H9 (cell line): ENCODE measurements at regions not wholly inside any gene's neighbourhood (a gene's known extent, or its start where the extent isn't known, plus 50 kb on each side); places are given as distances from the start of the nearest gene placed in this dataset.

Source experiments
- DNase-seq: peaks from one replicate; pipeline ENCODE4 v3.0.0-alpha.2; 2017
- H2AFZ ChIP-seq: one replicate; pipeline ENCODE4 v1.6.1; 2013; ENCODE audit warnings: mild to moderate bottlenecking, low read length, control low read depth, moderate library complexity
- H2AK5ac ChIP-seq: 2 replicates; pipeline ENCODE4 v1.6.1; 2013; ENCODE audit warnings: low read length, control low read depth, mixed read lengths; ENCODE audit not compliant: insufficient read length
- H2BK120ac ChIP-seq: one replicate; pipeline ENCODE4 v1.6.1; 2013; ENCODE audit warnings: low read depth, mild to moderate bottlenecking, low read length, control low read depth, inconsistent platforms; ENCODE audit not compliant: poor library complexity, severe bottlenecking
- H2BK12ac ChIP-seq: 2 replicates; pipeline ENCODE4 v1.6.1; 2013; ENCODE audit warnings: low read length, control low read depth, mixed read lengths, low read depth; ENCODE audit not compliant: insufficient read length
- H2BK15ac ChIP-seq: 2 replicates; pipeline ENCODE4 v1.6.1; 2013; ENCODE audit warnings: low read depth, low read length, control low read depth
- H2BK20ac ChIP-seq: one replicate; pipeline ENCODE4 v1.6.1; 2013; ENCODE audit warnings: low read depth, mild to moderate bottlenecking, low read length, control low read depth, inconsistent platforms; ENCODE audit not compliant: poor library complexity, severe bottlenecking
- H2BK5ac ChIP-seq: 2 replicates; pipeline ENCODE4 v1.6.1; 2013; ENCODE audit warnings: low read length, control low read depth, mixed read lengths; ENCODE audit not compliant: insufficient read length
- H3K14ac ChIP-seq: 2 replicates; pipeline ENCODE4 v1.6.1; 2013; ENCODE audit warnings: low read length, control low read depth; ENCODE audit not compliant: insufficient read depth
- H3K18ac ChIP-seq: 2 replicates; pipeline ENCODE4 v1.6.1; 2013; ENCODE audit warnings: low read depth, mild to moderate bottlenecking, mixed read lengths, low read length, control low read depth; ENCODE audit not compliant: insufficient read length
- H3K23ac ChIP-seq: 2 replicates; pipeline ENCODE4 v1.6.1; 2013; ENCODE audit warnings: low read length, control low read depth, mixed read lengths, low read depth; ENCODE audit not compliant: insufficient read length
- H3K23me2 ChIP-seq: 2 replicates; pipeline ENCODE4 v1.6.1; 2013; ENCODE audit warnings: low read depth, mild to moderate bottlenecking, mixed read lengths, low read length, control low read depth; ENCODE audit not compliant: insufficient read length, poor library complexity, severe bottlenecking
- H3K27ac ChIP-seq: 2 replicates; pipeline ENCODE4 v1.5.1; 2013; ENCODE audit warnings: low read length, control low read depth, mixed read lengths, low read depth; ENCODE audit not compliant: insufficient read length
- H3K27me3 ChIP-seq: 2 replicates; pipeline ENCODE4 v1.6.1; 2013; ENCODE audit warnings: low read length, control low read depth, inconsistent platforms; ENCODE audit not compliant: insufficient read depth
- H3K4ac ChIP-seq: 2 replicates; pipeline ENCODE4 v1.6.1; 2013; ENCODE audit warnings: low read depth, mild to moderate bottlenecking, control low read depth, inconsistent platforms, low read length, moderate library complexity
- H3K4me1 ChIP-seq: 2 replicates; pipeline ENCODE4 v1.6.1; 2013; ENCODE audit warnings: low read length, control low read depth, inconsistent platforms; ENCODE audit not compliant: insufficient read depth
- H3K4me2 ChIP-seq: 2 replicates; pipeline ENCODE4 v1.6.1; 2013; ENCODE audit warnings: low read length, control low read depth, mixed read lengths; ENCODE audit not compliant: insufficient read length, insufficient read depth
- H3K56ac ChIP-seq: 2 replicates; pipeline ENCODE4 v1.6.1; 2013; ENCODE audit warnings: low read depth, mild to moderate bottlenecking, mixed read lengths, low read length, control low read depth; ENCODE audit not compliant: insufficient read length
- H3K79me1 ChIP-seq: 2 replicates; pipeline ENCODE4 v1.6.1; 2013; ENCODE audit warnings: low read depth, mild to moderate bottlenecking, moderate library complexity, low read length, control low read depth, inconsistent platforms; ENCODE audit not compliant: insufficient read depth, poor library complexity, severe bottlenecking
- H3K79me2 ChIP-seq: 2 replicates; pipeline ENCODE4 v1.6.1; 2013; ENCODE audit warnings: low read length, control low read depth, inconsistent platforms; ENCODE audit not compliant: insufficient read depth
- H3K9ac ChIP-seq: 2 replicates; pipeline ENCODE4 v1.6.1; 2013; ENCODE audit warnings: low read length, control low read depth, mixed read lengths; ENCODE audit not compliant: insufficient read length; ENCODE audit errors: extremely low read depth
- H3K9me3 ChIP-seq: one replicate; pipeline ENCODE4 v1.6.1; 2013; ENCODE audit warnings: low read depth, low read length, inconsistent platforms; ENCODE audit not compliant: control insufficient read depth
- H3T11ph ChIP-seq: one replicate; pipeline ENCODE4 v1.6.1; 2013; ENCODE audit warnings: mild to moderate bottlenecking, low read length, control low read depth, inconsistent platforms
- H4K20me1 ChIP-seq: one replicate; pipeline ENCODE4 v1.6.1; 2013; ENCODE audit not compliant: control insufficient read depth, insufficient read length, insufficient read depth
- H4K5ac ChIP-seq: 2 replicates; pipeline ENCODE4 v1.6.1; 2013; ENCODE audit warnings: low read depth, mild to moderate bottlenecking, mixed read lengths, low read length, control low read depth; ENCODE audit not compliant: insufficient read length
- H4K8ac ChIP-seq: replicated peaks from 2 replicates; pipeline ENCODE4 v1.6.1; 2013; ENCODE audit warnings: low read length, control low read depth, mixed read lengths, low read depth; ENCODE audit not compliant: insufficient read length
- H4K91ac ChIP-seq: 2 replicates; pipeline ENCODE4 v1.6.1; 2013; ENCODE audit warnings: low read depth, mild to moderate bottlenecking, moderate library complexity, mixed read lengths, low read length, control low read depth; ENCODE audit not compliant: insufficient read length
- H3K27ac Mint-ChIP-seq, 3 experiments: 2 replicates in 2 of 3; 3 replicates in 1 of 3; pipeline ENCODE4 v1.8.0; 2020 to 2021; ENCODE audit warnings: mixed read lengths in 3 of 3, mild to moderate bottlenecking in 1 of 3, moderate library complexity in 1 of 3
- H3K27me3 Mint-ChIP-seq: 2 replicates; pipeline ENCODE4 v1.8.0; 2021; ENCODE audit warnings: low read depth, mild to moderate bottlenecking, moderate library complexity, mixed read lengths
- H3K36me3 Mint-ChIP-seq, 3 experiments: 2 replicates in 2 of 3; 3 replicates in 1 of 3; pipeline ENCODE4 v1.8.0; 2020 to 2021; ENCODE audit warnings: low read depth in 3 of 3, mixed read lengths in 3 of 3; ENCODE audit not compliant: insufficient read depth in 1 of 3
- H3K4me1 Mint-ChIP-seq, 2 experiments: 2 replicates each; pipeline ENCODE4 v1.8.0; 2020; ENCODE audit warnings: mixed read lengths in 2 of 2
- H3K4me3 Mint-ChIP-seq, 2 experiments: 2 replicates in 1 of 2; 3 replicates in 1 of 2; pipeline ENCODE4 v1.8.0; 2020 to 2021; ENCODE audit warnings: mild to moderate bottlenecking in 2 of 2, mixed read lengths in 2 of 2, moderate library complexity in 1 of 2
- H3K9me3 Mint-ChIP-seq, 2 experiments: 2 replicates in 1 of 2; 3 replicates in 1 of 2; pipeline ENCODE4 v1.8.0; 2020; ENCODE audit warnings: mild to moderate bottlenecking in 2 of 2, mixed read lengths in 2 of 2, moderate library complexity in 1 of 2
- WGBS: extraction: QIAGEN DNeasy Blood & Tissue Kit; methylation state at CpG from one replicate; pipeline ENCODE4 v1.1.7; 2013; ENCODE audit warnings: missing lambda C conversion rate, low lambda C conversion rate, mixed read lengths; ENCODE audit not compliant: insufficient read length; ENCODE audit errors: extremely low coverage; 5-methylcytosine and 5-hydroxymethylcytosine counted together
- TF ChIP-seq, protein P1 (sequence below): fragments of 200-600 bp; sonication (generic); conservative IDR thresholded peaks from 3 replicates; pipeline ENCODE4 v1.8.0; 2021; ENCODE audit warnings: antibody characterized with exemption, mild to moderate bottlenecking

DNA sequence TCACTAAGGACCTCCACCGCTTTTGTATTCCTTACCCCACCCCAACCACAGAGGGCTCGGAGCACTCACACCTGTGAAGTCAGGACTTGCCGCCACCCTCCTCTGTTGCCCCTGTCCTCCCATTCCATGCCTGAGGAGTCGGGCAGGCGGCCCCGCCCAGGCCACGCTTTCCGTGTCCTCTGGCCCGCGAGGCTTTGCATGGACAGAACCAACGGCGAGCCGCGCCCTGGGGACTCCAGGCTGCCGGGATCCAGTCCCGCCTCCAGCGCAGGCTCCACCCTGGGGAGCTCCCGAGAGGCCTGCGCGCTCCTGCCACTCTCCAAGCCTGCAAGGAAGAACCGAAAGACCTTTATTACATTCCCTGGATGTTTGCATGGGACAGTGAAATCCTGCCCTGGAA is 366.4 kb upstream of the POM121L12 start:
- no peak overlapping the region for H4K91ac ChIP-seq
- H3K4ac ChIP-seq = no peak overlapping the region
- H3T11ph ChIP-seq = no peak overlapping the region
- no peak overlapping the region for H3K14ac ChIP-seq
- H3K56ac ChIP-seq = no peak overlapping the region
- H2AK5ac ChIP-seq = no peak overlapping the region
- H3K23ac ChIP-seq = no peak overlapping the region
- H3K36me3 Mint-ChIP-seq = peaks cover 0 to 2% (median 0%) of the 10 kb centered on the region in 3 experiments; a peak in 2 of 7 replicates
- no peak overlapping the region for H2BK15ac ChIP-seq
- no peaks in the 10 kb centered on the region for H3K79me1 ChIP-seq
- H3K27me3 ChIP-seq = no peaks in the 10 kb centered on the region
- no peaks in the 10 kb centered on the region for H3K79me2 ChIP-seq
- H2BK120ac ChIP-seq = no peak overlapping the region
- peaks cover 13 to 33% of the 10 kb centered on the region in 2 experiments for H3K4me1 Mint-ChIP-seq
- no peaks in the 10 kb centered on the region; a peak in 1 of 5 replicates for H3K9me3 Mint-ChIP-seq
- H3K18ac ChIP-seq = no peak overlapping the region
- no peak overlapping the region for H2BK12ac ChIP-seq
- no peak overlapping the region for H3K27ac ChIP-seq
- H4K8ac ChIP-seq = no peak overlapping the region
- no peak overlapping the region for H4K5ac ChIP-seq
- TF ChIP-seq, protein P1, sequence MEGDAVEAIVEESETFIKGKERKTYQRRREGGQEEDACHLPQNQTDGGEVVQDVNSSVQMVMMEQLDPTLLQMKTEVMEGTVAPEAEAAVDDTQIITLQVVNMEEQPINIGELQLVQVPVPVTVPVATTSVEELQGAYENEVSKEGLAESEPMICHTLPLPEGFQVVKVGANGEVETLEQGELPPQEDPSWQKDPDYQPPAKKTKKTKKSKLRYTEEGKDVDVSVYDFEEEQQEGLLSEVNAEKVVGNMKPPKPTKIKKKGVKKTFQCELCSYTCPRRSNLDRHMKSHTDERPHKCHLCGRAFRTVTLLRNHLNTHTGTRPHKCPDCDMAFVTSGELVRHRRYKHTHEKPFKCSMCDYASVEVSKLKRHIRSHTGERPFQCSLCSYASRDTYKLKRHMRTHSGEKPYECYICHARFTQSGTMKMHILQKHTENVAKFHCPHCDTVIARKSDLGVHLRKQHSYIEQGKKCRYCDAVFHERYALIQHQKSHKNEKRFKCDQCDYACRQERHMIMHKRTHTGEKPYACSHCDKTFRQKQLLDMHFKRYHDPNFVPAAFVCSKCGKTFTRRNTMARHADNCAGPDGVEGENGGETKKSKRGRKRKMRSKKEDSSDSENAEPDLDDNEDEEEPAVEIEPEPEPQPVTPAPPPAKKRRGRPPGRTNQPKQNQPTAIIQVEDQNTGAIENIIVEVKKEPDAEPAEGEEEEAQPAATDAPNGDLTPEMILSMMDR = no peak
- peak; percentile 26 for DNase-seq
- no peaks in the 10 kb centered on the region for H3K23me2 ChIP-seq
- no CpG with 5 or more reads among the region's 21 CpGs for WGBS
- H3K27me3 Mint-ChIP-seq = no peaks in the 10 kb centered on the region; the same call in 1 of the 2 replicates
- no peak overlapping the region for H3K27ac Mint-ChIP-seq
- no peak overlapping the region for H2BK5ac ChIP-seq
- no peaks in the 10 kb centered on the region for H3K9me3 ChIP-seq
- H2BK20ac ChIP-seq = no peak overlapping the region
- no peaks in the 10 kb centered on the region for H4K20me1 ChIP-seq
- no peak overlapping the region for H3K4me2 ChIP-seq
- H3K9ac ChIP-seq = no peak overlapping the region
- H3K4me1 ChIP-seq = peaks cover 2% of the 10 kb centered on the region; the same call in 1 of the 2 replicates
- H3K4me3 Mint-ChIP-seq = no peak overlapping the region
- no peak overlapping the region for H2AFZ ChIP-seq
